ENCODE measurements at regions not wholly inside any gene's neighbourhood (a gene's known extent, or its start where the extent isn't known, plus 50 kb on each side); places are given as distances from the start of the nearest gene placed in this dataset.
A peak's percentile ranks its signal among the peaks of the same experiment; 100 is the strongest.

GRCh38 chr5:74326571-74327338, 313.8 kb downstream of the ENC1 start:
- peak; percentile 93 for DNase-seq (ENCODE audit: low read depth)
- no peak overlapping the region for H3K4me3 ChIP-seq (ENCODE audit: low read length)
- no peak for TF ChIP-seq CTCF (conservative IDR thresholded peaks at IDR 0.05; ENCODE audit: low read depth, low read length)

GRCh38 chr5:74325866-74326265, 314.7 kb downstream of the ENC1 start:
- no peak for TF ChIP-seq CTCF (conservative IDR thresholded peaks at IDR 0.05; ENCODE audit: low read depth, low read length)
- H3K4me3 ChIP-seq (ENCODE audit: low read length), result no peak overlapping the region
- no peak for DNase-seq (ENCODE audit: low read depth)

GRCh38 chr5:74324556-74324955, 316.0 kb downstream of the ENC1 start:
- no peak for DNase-seq (ENCODE audit: low read depth)
- TF ChIP-seq CTCF (conservative IDR thresholded peaks at IDR 0.05; ENCODE audit: low read depth, low read length), result no peak
- H3K4me3 ChIP-seq (ENCODE audit: low read length), result no peak overlapping the region

GRCh38 chr5:74322944-74323343, 317.6 kb downstream of the ENC1 start:
- peak; percentile 14 for TF ChIP-seq CTCF (conservative IDR thresholded peaks at IDR 0.05; ENCODE audit: low read depth, low read length)
- DNase-seq (ENCODE audit: low read depth), result no peak
- H3K4me3 ChIP-seq (ENCODE audit: low read length), result no peak overlapping the region

GRCh38 chr5:74322191-74322590, 318.3 kb downstream of the ENC1 start:
- no peak for TF ChIP-seq CTCF (conservative IDR thresholded peaks at IDR 0.05; ENCODE audit: low read depth, low read length)
- DNase-seq (ENCODE audit: low read depth), result no peak
- no peak overlapping the region for H3K4me3 ChIP-seq (ENCODE audit: low read length)

GRCh38 chr5:74321326-74321725, 319.2 kb downstream of the ENC1 start:
- H3K4me3 ChIP-seq (ENCODE audit: low read length), result no peak overlapping the region
- TF ChIP-seq CTCF (conservative IDR thresholded peaks at IDR 0.05; ENCODE audit: low read depth, low read length), result no peak
- no peak for DNase-seq (ENCODE audit: low read depth)

- no peak for DNase-seq (ENCODE audit: low read depth)
- no peak for TF ChIP-seq CTCF (conservative IDR thresholded peaks at IDR 0.05; ENCODE audit: low read depth, low read length)
- H3K4me3 ChIP-seq (ENCODE audit: low read length), result no peak overlapping the region
Measured at GRCh38 chr5:74320526-74320925, 320.0 kb downstream of the ENC1 start.
